ENCODE measurements at regions not wholly inside any gene's neighbourhood (a gene's known extent, or its start where the extent isn't known, plus 50 kb on each side); places are given as distances from the start of the nearest gene placed in this dataset.
"Not testable (repeated sequence)": the region's sequence is repeated elsewhere in the genome, so short reads cannot be mapped to it uniquely, and the experiment has no call there.

DNA sequence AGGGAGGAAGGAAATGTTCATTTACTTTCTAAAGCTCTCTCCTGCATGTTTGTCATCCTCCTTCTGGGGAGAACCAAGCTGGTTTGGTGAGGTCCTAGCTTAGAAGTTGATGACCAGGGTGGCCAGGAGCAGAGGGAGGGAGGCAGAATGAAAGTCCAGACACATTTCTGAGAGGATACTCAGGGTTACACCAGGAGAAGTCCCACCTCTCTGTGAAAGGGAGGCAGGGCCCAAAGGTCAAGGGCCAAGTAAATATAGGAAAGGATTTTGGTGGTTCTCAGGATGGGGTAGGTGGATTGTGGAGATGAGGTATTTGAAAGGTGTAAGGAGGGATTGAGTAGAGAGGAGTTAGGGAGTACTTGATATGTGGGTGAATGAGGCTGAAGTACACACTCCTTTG, 58.0 kb upstream of the FBXO11 start:
- DNase-seq = no peak

- peak in 1 of 2 donors; percentile 2 for DNase-seq
These were observed 58.6 kb upstream of the FBXO11 start for GRCh38 chr2:47964722-47965434.

DNA sequence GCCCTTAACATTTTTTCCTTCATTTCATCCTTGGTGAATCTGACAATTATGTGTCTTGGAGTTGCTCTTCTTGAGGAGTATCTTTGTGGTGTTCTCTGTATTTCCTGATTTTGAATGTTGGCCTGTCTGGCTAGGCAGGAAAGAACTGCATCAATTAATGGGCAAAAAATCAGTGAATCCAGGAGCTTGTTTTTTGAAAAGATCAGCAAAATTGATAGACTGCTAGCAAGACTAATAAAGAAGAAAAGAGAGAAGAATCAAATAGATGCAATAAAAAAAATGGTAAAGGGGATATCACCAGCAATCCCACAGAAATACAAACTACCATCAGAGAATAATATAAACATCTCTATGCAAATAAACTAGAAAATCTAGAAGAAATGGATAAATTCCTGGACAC, 70.4 kb upstream of the FBXO11 start:
- not testable (repeated sequence) for DNase-seq

- DNase-seq = no peak
These were observed 77.7 kb upstream of the FBXO11 start for GRCh38 chr2:47984041-47984440.

- no peak for DNase-seq
These were observed 84.2 kb upstream of the FBXO11 start for GRCh38 chr2:47990503-47990902.

DNA sequence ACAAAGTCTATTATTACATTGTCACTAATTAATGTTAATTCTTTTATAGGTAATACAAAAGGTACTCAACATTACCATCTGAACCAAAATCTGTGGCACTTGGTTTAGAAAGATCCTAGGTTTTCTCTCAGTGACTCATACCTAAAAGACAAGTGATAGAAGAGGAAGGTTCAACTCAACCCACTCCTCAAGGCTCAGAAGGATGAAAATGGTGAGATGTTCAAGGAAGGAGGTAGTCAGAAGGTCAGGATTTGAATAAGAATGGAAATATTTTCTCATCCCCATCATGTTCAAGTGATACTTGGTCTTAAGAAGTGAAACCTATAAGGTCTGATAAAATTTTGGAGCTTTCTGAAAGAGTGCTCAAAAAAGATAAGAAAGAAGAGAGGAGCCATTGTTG, 86.4 kb upstream of the FBXO11 start:
- DNase-seq = no peak

DNA sequence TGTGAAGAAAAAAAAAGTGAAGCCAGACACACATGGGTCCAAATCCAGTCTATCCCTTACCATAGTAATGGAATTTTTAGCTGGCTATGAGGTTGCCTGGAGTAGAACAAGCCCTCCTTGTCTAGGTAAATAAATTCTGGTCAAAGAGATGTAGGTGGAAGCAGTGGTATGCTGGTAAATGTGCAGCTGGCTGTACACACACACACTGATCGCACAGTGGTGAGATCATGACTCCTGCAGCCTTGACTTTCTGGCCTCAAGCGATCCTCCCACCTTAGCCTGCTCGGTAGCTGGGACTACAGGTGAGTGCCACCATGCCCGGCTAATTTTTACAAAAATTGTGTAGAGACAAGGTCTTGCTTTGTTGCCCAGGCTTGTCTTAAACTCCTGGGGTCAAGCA, 90.5 kb upstream of the FBXO11 start:
- DNase-seq = no peak

GRCh38 chr2:47999512-47999911, 93.2 kb upstream of the FBXO11 start:
- DNase-seq = no peak

DNA sequence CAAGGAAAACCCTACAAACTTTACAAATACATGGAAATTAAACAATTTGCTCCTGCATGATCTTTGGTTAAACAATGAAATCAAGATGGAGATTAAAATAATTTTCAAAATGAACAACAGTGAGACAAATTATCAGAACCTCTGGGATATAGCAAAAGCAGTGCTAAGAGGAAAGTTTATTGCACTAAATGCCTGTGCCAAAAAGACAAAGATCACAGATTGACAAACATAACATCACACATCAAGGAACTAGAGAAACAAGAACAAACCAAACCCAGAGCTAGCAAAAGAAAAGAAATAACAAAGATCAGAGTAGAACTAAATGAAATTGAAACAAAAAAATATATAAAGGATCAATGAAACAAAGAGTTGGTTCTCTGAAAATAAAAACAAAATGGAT, 95.2 kb upstream of the FBXO11 start:
- DNase-seq = no peak

- DNase-seq = no peak
These were observed 99.8 kb upstream of the FBXO11 start for GRCh38 chr2:48006094-48006493.

DNA sequence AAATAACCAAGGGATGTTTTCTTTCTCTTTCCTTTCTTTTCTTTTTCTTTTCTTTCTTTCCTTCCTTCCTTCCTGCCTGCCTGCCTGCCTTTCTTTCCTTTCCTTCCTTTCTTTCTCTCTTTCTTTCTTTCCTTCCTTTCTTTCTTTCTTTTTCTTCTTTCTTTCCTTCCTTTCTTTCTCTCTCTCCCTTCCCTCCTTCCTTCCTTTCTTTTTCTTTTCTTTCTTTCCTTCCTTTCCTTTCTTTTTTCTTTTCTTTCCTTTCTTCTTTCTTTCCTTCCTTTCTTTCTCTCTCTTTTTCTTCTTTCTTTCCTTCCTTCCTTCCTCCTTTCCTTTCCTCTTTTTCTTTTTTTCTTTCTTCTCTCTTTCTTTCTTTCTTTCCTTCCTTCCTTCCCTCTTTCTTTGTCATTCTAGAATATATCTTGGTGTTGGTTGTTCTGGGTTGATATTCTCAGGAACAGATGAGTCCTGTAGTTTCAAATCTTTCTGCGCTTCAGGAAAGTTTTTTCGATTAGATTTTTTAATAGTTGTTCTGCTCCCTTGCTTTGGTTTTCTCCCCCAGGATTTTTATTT, 101.5 kb upstream of the FBXO11 start:
- DNase-seq = no peak

GRCh38 chr2:48009256-48009655, 103.0 kb upstream of the FBXO11 start:
- DNase-seq = no peak

DNA sequence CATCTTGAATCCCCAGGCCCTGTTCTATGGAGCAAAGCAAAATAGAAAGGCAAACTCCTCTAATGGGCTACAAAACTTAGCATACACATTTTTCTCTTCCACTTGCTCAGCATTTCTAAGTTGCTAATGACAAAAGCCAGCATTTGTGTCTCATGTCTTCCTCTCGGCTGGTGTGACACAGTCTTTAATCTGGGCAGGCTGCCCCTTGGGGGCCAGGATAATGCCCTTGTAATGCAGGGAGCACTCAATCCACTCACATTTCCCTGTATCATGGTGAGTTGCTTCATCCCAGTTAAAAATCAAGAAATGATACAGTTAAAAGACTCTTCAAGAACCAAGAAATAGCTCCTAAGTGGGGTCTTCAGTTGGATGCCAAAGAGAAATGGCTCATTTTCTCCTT, 109.1 kb upstream of the FBXO11 start:
- DNase-seq = no peak

DNA sequence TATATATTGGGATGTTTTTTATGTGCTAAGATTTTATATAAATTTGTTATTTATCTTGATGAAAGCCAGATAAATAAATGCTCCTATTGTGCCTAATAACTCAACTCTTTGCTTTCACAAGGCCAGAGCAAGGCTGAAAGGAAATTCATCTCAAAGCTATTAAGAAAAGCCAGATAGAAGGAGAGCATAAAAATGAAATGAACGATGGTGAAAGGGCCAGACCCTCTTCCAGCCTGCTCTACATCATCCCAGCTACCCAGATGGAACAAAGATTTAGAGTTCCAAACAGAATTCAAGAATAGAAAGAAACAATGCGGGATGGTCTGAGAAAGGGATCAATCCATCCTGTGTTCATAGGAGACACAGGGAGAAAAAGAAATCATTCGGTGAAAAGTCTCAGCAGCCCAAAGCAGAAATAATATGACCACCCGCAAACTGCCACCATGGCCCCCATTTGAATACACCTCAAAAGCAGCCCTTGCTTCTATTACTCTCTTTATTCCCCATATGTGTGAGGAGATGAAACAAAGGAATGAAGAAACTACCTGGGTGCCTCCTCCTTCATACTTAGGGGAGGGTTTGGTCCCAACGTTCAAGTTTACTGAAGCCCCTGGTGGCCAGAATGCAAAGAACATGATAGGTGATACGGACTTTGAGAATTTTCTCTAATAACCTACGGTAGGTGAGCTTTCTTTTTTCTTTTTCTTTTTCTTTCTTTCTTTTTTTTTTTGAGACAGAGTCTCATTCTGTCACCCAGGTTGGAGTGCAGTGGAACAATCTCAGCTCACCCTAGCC, 110.1 kb upstream of the FBXO11 start:
- peak in 1 of 2 donors; percentile 6 for DNase-seq

GRCh38 chr2:48017136-48017535, 110.8 kb upstream of the FBXO11 start:
- DNase-seq = no peak

DNA sequence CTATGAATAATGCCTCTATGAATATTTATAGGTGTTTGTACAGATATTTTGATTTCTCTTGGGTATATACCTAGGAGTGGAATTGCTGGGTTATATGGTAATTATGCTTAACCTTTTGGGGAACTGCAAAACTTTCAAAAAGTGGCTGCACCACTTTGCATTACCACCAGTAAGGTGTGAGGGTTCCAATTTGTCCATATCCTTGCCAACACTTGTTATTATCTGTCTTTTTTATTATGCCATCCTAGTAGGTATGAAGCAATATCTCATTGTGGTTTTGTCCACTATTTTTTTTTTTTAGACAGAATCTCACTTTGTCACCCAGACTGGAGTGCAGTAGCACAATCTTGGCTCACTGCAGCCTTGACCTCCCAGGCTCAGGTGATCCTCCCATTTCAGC, 112.2 kb upstream of the FBXO11 start:
- no peak for DNase-seq

GRCh38 chr2:48026865-48027264, 120.6 kb upstream of the FBXO11 start:
- DNase-seq = no peak

GRCh38 chr2:48032765-48033164, 126.5 kb upstream of the FBXO11 start:
- no peak for DNase-seq

GRCh38 chr2:48034295-48034694, 128.0 kb upstream of the FBXO11 start:
- DNase-seq = no peak

DNA sequence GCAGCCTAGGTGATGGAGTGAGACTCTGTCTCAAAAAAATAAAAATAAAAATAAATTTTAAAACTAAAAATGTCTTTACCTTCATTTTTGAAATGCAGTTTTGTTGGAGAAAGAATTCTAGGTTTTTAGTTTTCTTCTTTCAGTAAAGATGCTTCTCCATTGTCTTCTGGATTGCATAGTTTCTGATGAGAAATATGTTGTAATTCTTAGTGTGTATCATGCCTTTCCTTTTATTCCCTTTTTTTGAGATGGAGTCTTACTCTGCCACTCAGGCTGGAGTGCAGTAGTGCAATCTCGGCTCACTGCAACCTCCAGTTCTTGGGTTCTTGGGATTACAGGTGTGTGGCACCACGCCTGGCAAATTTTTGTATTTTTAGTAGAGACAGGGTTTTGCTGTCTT, 130.0 kb upstream of the FBXO11 start:
- no peak for DNase-seq

GRCh38 chr2:48039209-48039990, 133.1 kb upstream of the FBXO11 start:
- DNase-seq = no peak

GRCh38 chr2:48043131-48043700, 136.9 kb upstream of the FBXO11 start:
- no peak for DNase-seq

DNA sequence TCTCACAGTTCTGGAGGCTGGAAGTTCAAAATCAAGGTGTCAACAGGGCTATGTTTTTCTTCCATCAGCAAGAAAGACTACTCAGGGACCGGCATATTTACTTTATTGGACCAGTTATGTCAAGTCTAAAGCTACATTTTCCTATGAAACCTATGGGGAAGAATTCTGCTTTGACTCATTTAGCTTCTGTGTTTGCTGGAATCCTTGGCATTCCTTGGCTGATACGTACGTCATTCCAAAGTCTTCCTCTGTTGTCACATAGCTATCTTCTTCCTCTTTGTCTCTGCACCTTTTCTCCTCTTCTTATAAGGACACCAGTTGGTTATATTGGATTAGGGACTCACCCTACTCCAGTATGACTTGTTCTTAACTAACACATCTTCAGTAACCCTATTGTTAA, 137.4 kb upstream of the FBXO11 start:
- no peak for DNase-seq
